HFF-Myc (cell line): ENCODE measurements at regions not wholly inside any gene's neighbourhood (a gene's known extent, or its start where the extent isn't known, plus 50 kb on each side); places are given as distances from the start of the nearest gene placed in this dataset.
"Not testable (repeated sequence)": the region's sequence is repeated elsewhere in the genome, so short reads cannot be mapped to it uniquely, and the experiment has no call there.

ENCODE experiments used
- DNase-seq: peaks from one replicate; pipeline ENCODE4 v3.0.0-alpha.2; 2011; ENCODE audit warnings: low read depth; ENCODE audit errors: extremely low read depth
- H3K4me3 ChIP-seq: replicated peaks from 2 replicates; pipeline ENCODE4 v1.5.1; 2011; ENCODE audit warnings: low read depth, mild to moderate bottlenecking, control low read depth, low read length
- TF ChIP-seq, protein P1 (sequence below): IDR thresholded peaks from 2 replicates; pipeline ENCODE4 v1.5.1; 2012; ENCODE audit warnings: mild to moderate bottlenecking, low read depth, low read length, control low read depth; ENCODE audit errors: missing control alignments

DNA sequence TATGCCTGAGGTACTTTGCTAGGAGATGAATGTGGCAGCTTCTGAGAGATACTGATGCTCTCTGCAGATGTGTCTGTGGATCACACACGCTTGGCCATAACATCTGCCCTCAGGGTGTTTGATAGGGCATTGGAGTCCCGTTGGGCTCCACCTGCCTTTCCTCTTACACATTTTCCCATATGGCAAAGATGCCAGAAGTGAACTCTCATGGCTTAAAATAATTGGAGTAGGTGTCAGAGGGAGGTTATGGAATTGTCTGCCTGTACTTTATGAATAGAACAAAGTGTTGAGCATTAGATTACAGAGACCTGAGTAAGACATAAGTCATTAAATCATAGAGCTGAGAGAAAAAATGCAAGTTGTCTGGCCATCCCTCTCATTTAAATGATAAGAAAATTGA is 75.3 kb upstream of the PNPT1 start:
- H3K4me3 ChIP-seq, result no peak overlapping the region
- TF ChIP-seq, protein P1, sequence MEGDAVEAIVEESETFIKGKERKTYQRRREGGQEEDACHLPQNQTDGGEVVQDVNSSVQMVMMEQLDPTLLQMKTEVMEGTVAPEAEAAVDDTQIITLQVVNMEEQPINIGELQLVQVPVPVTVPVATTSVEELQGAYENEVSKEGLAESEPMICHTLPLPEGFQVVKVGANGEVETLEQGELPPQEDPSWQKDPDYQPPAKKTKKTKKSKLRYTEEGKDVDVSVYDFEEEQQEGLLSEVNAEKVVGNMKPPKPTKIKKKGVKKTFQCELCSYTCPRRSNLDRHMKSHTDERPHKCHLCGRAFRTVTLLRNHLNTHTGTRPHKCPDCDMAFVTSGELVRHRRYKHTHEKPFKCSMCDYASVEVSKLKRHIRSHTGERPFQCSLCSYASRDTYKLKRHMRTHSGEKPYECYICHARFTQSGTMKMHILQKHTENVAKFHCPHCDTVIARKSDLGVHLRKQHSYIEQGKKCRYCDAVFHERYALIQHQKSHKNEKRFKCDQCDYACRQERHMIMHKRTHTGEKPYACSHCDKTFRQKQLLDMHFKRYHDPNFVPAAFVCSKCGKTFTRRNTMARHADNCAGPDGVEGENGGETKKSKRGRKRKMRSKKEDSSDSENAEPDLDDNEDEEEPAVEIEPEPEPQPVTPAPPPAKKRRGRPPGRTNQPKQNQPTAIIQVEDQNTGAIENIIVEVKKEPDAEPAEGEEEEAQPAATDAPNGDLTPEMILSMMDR, result no peak
- DNase-seq, result no peak

DNA sequence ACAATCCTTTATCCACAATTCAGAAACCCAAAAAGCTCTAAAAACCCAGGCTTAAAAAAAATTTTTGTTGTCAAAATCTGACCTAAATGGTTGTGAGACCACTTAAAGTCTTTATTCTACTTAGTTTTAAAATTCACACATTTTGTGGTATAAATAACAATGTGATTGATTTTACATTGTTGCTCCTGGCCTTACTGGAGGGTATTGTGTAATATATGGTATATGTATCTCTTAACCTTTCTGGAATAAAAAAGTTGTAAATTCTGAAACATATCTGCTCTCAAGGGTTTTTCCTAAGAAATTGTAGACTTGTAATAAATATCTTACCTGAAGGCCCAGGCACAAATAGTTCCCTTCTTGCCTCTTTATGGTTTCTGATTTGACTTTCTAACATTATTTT is 73.3 kb upstream of the PNPT1 start:
- no peak for DNase-seq
- TF ChIP-seq, protein P1, result no peak
- no peak overlapping the region for H3K4me3 ChIP-seq

DNA sequence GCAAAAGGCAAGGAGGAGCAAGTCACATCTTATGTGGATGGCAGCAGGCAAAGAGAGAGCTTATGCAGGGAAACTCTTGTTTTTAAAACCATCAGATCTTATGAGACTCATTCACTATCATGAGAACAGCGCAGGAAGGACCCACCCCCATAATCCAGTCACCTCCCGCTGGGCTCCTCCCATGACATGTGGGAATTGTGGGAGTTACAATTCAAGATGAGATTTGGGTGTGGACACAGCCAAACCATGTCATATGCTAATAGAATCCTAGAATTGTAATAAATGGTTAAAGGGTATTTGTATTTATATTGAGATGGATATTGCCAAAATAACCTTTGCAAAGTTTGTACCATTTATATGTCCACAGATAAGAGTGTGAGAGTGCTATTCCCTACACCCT is 72.1 kb upstream of the PNPT1 start:
- DNase-seq, H3K4me3 ChIP-seq: not testable (repeated sequence)

DNA sequence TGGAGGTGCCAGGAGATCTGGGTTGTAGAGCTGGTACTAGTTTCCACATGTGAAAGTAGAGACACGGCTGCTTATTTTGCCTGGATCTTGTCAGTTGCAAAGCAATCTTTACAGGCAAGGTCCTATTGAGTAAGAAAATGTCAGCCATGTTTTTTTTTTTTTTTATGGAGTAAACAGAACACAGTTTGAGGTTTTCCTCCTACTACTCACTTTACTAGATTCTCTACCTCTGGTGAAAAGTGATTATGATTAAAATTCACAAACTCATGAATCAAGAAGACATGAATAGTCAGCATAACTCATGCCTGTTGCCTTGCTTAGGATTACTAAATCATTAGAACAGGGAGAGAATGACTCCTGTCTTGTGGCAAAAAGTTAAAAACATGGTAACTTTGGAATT is 70.1 kb upstream of the PNPT1 start:
- TF ChIP-seq, protein P1, result no peak
- no peak for DNase-seq
- no peak overlapping the region for H3K4me3 ChIP-seq

DNA sequence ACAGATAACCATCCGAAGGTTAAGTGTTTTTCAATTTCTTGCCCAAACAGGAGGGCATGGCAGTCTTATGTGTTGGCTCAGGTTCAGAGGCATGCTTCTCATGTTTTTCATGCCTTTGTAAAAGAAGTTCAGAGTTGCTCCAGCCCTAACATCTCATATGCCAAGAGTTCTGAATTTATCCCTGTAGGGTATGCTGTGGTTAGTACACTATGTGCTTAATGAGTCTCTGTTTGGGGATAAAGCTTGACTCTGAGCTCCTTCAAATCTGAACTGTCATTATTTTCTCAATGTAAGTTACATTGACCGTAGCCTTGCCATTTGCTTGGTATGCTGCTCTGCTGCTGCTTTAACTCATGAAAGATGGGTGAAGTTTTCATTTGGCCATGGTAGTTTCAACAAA is 67.9 kb upstream of the PNPT1 start:
- DNase-seq, result no peak
- TF ChIP-seq, protein P1, result no peak

DNA sequence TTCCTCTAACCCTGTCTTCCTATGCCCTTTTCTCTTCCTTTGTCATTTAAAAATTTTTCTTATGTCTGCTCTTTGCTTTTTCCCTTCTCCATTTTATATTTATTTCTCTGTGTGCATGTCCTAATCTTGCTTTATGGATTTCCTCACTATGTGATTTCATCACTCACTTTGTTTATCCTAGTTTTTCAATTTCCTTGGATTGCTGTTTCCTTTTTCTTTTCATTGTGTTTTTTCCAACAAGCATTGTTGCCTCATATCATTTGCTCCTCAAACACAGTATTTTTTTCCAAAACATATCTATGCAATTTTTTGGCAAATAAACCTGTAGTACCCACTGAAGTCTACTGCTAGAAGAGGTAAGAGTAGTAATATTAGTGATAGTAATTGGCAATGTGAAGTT is 67.4 kb upstream of the PNPT1 start:
- H3K4me3 ChIP-seq, result no peak overlapping the region
- DNase-seq, result no peak
- TF ChIP-seq, protein P1, result no peak

More for the DNA sequence above, 67.9 kb upstream of the PNPT1 start:
- no peak overlapping the region for H3K4me3 ChIP-seq

DNA sequence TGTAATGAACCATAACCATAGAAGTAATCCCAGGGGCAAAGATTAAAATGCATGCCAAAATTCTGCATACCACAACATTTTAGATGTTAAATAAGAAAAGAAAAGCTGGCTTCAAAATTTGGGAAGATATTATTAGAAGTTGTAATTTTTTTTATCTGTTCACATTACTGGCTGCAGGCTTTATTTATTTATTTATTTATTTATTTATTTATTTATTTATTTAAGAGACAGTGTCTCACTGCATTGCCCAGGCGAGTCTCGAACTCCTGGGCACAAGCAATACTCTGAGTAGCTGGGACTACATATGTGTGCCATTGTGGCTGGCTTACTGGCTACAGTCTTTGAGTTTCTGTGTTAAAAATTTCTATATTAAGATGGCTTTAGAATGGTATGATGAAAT is 66.5 kb upstream of the PNPT1 start:
- TF ChIP-seq, protein P1, result no peak
- H3K4me3 ChIP-seq, result no peak overlapping the region
- no peak for DNase-seq
